ENCODE measurements at regions not wholly inside any gene's neighbourhood (a gene's known extent, or its start where the extent isn't known, plus 50 kb on each side); places are given as distances from the start of the nearest gene placed in this dataset.

DNA sequence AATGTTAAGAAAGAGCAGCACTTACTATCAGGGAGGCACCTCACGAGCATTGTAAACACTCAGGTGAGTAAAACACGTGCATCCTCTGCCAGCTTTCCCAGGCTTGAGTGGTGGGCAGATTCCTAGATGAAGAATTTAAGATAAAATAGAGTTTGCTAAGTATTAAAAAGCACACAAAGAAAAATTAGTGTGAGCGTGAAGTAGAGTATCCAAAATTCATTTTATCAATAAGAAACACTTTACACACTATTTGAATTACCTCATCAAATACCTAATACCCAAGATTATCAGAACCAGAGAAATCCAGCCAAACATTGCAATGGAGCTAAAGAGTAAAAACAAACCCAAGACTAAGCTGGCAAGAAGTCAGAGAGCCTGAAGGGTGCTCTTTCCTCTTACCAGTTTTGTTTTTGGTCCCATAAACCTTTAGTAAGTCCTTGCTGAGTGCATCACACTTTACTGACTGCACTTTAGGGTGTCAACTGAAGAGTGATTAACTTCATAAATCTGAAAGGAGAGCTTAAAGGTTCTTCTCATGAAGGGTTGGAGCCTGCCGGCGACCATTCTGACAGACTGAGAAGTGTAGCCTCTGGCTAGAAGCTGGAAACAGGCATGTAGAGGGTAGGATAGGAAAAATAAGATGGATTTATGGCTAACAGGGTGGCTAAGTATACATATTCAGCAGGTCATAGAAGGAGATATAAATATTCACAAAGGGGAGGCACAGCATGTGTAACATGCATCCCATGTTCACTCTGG, 151.1 kb downstream of the SLC7A11 start:
- H3K4me1 Mint-ChIP-seq (ENCODE audit: unreplicated experiment), result peaks cover 19% of the 10 kb centered on the region
- H3K27ac Mint-ChIP-seq (ENCODE audit: unreplicated experiment), result no peak overlapping the region
- no peak for DNase-seq (ENCODE audit: low spot score)
- no peaks in the 10 kb centered on the region for H3K9me3 Mint-ChIP-seq (ENCODE audit: unreplicated experiment)
- H3K36me3 Mint-ChIP-seq (ENCODE audit: low read depth, unreplicated experiment), result no peaks in the 10 kb centered on the region
- no peak overlapping the region for H3K4me3 Mint-ChIP-seq (ENCODE audit: unreplicated experiment)
- peaks cover 3% of the 10 kb centered on the region for H3K27me3 Mint-ChIP-seq (ENCODE audit: unreplicated experiment)
- TF ChIP-seq, protein P1, sequence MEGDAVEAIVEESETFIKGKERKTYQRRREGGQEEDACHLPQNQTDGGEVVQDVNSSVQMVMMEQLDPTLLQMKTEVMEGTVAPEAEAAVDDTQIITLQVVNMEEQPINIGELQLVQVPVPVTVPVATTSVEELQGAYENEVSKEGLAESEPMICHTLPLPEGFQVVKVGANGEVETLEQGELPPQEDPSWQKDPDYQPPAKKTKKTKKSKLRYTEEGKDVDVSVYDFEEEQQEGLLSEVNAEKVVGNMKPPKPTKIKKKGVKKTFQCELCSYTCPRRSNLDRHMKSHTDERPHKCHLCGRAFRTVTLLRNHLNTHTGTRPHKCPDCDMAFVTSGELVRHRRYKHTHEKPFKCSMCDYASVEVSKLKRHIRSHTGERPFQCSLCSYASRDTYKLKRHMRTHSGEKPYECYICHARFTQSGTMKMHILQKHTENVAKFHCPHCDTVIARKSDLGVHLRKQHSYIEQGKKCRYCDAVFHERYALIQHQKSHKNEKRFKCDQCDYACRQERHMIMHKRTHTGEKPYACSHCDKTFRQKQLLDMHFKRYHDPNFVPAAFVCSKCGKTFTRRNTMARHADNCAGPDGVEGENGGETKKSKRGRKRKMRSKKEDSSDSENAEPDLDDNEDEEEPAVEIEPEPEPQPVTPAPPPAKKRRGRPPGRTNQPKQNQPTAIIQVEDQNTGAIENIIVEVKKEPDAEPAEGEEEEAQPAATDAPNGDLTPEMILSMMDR (IDR thresholded peaks at IDR 0.05; ENCODE audit: unreplicated experiment), result no peak

DNA sequence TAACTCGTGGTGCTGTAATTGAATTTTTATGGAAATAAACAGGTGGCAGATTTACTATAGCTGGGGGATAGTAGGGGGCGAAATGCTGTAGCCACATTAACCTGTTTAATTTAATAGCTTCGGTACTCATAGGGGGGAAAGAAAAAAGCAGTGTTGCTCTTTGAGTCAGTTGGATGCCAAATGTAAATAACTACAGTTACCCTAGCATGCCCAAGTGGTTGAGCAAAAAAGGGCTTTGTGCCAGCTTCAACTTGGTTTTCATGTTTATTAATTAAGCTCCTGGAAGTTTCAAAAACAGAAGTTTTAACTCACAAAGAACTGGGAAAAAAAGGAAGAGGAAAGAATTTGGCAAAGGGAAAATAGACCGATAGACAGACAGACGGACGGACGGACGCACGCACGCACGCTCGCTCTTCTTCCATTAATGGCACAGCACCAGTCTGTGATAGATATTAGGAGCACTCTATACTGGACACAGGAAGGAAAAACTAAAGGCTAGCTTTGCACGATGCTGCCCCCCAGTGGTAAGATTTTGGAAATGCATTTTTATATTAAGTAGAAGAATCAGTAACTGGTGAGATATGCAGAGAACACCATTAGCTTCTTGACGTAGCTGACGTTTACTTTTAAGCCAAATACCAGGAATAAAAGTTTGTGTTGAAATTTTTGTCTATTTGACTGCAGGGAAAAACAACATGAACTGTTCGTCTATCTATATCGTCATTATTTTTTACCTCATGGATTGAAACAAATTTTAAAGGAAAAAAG, 151.8 kb downstream of the SLC7A11 start:
- Mint-ChIP-seq H3K9me3 (ENCODE audit: unreplicated experiment) (no peaks in the 10 kb centered on the region), H3K27me3 (ENCODE audit: unreplicated experiment) (peaks cover 3% of the 10 kb centered on the region), H3K4me3 (ENCODE audit: unreplicated experiment) (no peak overlapping the region), H3K27ac (ENCODE audit: unreplicated experiment) (no peak overlapping the region), H3K4me1 (ENCODE audit: unreplicated experiment) (peaks cover 24% of the 10 kb centered on the region), H3K36me3 (ENCODE audit: low read depth, unreplicated experiment) (no peaks in the 10 kb centered on the region)
- peak; percentile 67 for DNase-seq (ENCODE audit: low spot score)
- TF ChIP-seq, protein P1 (IDR thresholded peaks at IDR 0.05; ENCODE audit: unreplicated experiment), result peak; percentile 96

DNA sequence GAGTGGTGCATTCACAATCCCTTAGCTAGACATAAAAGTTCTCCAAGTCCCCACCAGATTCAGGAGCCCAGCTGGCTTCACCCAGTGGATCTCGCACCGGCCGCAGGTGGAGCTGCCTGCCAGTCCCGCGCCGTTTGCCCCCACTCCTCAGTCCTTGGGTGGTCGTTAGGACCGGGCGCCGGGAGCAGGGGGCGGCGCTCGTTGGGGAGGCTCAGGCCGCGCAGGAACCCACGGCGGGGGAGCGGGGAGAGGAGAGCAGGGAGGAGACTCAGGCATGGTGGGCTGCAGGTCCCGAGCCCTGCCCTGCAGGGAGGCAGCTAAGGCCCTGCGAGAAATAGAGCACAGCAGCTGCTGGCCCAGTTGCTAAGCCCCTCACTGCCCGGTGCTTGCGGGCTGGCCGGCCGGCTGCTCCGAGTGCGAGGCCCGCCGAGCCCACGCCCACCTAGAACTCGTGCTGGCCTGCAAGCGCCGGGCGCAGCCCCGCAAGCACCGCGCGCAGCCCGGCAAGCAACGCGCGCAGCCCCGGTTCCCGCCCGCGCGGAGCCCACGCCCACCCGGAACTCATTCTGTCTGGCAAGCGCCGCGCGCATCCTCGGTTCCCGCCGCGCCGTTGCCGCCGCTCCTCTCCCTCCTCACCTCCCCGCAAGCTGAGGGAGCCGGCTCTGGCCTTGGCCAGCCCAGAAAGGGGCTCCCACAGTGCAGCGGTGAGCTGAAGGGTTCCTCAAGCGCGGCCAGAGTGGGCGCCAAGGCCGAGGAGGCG, 153.5 kb downstream of the SLC7A11 start:
- peaks cover 3% of the 10 kb centered on the region for H3K27me3 Mint-ChIP-seq (ENCODE audit: unreplicated experiment)
- H3K9me3 Mint-ChIP-seq (ENCODE audit: unreplicated experiment), result no peaks in the 10 kb centered on the region
- peaks cover 24% of the 10 kb centered on the region for H3K4me1 Mint-ChIP-seq (ENCODE audit: unreplicated experiment)
- TF ChIP-seq, protein P1 (IDR thresholded peaks at IDR 0.05; ENCODE audit: unreplicated experiment), result no peak
- no peak overlapping the region for H3K4me3 Mint-ChIP-seq (ENCODE audit: unreplicated experiment)
- H3K36me3 Mint-ChIP-seq (ENCODE audit: low read depth, unreplicated experiment), result no peaks in the 10 kb centered on the region
- no peak for DNase-seq (ENCODE audit: low spot score)
- H3K27ac Mint-ChIP-seq (ENCODE audit: unreplicated experiment), result no peak overlapping the region

DNA sequence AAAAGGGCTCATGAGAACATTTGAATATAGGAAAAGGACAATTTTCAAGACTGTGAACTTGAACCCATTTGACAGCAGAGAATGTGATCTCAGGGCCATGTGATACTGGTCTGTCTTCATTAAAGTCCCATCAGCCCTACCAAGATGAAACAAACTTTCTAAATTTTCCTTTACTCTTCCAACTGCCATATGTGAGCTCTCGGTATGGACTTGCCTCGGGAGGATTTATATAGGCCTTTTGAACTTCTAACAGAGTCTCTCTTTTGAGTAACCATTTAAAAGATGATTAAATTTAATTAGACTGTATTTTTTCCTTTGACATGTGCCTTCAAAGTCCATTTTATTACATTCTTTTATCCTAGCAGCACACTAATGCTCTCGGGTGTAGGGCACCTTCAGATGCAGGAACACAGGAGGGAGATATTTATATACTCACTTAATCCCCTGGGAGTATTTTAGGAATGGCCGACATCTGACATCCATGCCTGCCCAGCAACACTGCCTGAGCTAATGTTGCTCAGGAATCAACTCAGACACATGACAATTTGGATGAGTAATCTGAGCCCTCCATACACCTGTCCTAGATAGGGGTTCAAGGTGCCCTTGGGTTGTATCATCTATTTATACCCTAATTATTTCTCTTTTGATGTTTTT, 155.0 kb downstream of the SLC7A11 start:
- TF ChIP-seq, protein P1 (IDR thresholded peaks at IDR 0.05; ENCODE audit: unreplicated experiment), result no peak
- H3K36me3 Mint-ChIP-seq (ENCODE audit: low read depth, unreplicated experiment), result no peaks in the 10 kb centered on the region
- no peaks in the 10 kb centered on the region for H3K9me3 Mint-ChIP-seq (ENCODE audit: unreplicated experiment)
- no peak overlapping the region for H3K4me3 Mint-ChIP-seq (ENCODE audit: unreplicated experiment)
- no peak overlapping the region for H3K27ac Mint-ChIP-seq (ENCODE audit: unreplicated experiment)
- no peak for DNase-seq (ENCODE audit: low spot score)
- H3K4me1 Mint-ChIP-seq (ENCODE audit: unreplicated experiment), result peaks cover 24% of the 10 kb centered on the region
- peaks cover 2% of the 10 kb centered on the region for H3K27me3 Mint-ChIP-seq (ENCODE audit: unreplicated experiment)
